RWPE2 (cell line): ENCODE measurements at regions not wholly inside any gene's neighbourhood (a gene's known extent, or its start where the extent isn't known, plus 50 kb on each side); places are given as distances from the start of the nearest gene placed in this dataset.
"Not testable (repeated sequence)": the region's sequence is repeated elsewhere in the genome, so short reads cannot be mapped to it uniquely, and the experiment has no call there.

Experiments used
- ATAC-seq: fragments of 200-7000 bp; cut with Tn5 transposase; 3 replicates; pipeline ENCODE4 v1.9.1; 2021; ENCODE audit warnings: low read depth
- DNase-seq: peaks from one replicate; pipeline ENCODE4 v3.0.0-alpha.2; 2020; ENCODE audit warnings: low spot score
- H3K27ac ChIP-seq: fragments of 450-650 bp; 2 replicates; pipeline ENCODE4 v1.5.1; 2017; ENCODE audit warnings: mild to moderate bottlenecking; ENCODE audit not compliant: poor library complexity, severe bottlenecking
- H3K27me3 ChIP-seq: fragments of 250-450 bp; sonication (Bioruptor Pico); 2 replicates; pipeline ENCODE4 v1.5.1; 2021; ENCODE audit warnings: mild to moderate bottlenecking, moderate library complexity; ENCODE audit not compliant: insufficient read depth, poor library complexity, severe bottlenecking
- H3K36me3 ChIP-seq: fragments of 250-450 bp; sonication (Bioruptor Pico); 2 replicates; pipeline ENCODE4 v1.5.1; 2020; ENCODE audit warnings: low read depth, mild to moderate bottlenecking, moderate library complexity
- H3K4me1 ChIP-seq: fragments of 250-450 bp; sonication (Bioruptor Pico); 2 replicates; pipeline ENCODE4 v1.5.1; 2021; ENCODE audit warnings: mild to moderate bottlenecking, moderate library complexity; ENCODE audit not compliant: insufficient read depth, poor library complexity, severe bottlenecking
- H3K4me3 ChIP-seq: fragments of 250-450 bp; sonication (Bioruptor Pico); 2 replicates; pipeline ENCODE4 v1.5.1; 2021; ENCODE audit warnings: mild to moderate bottlenecking, moderate library complexity; ENCODE audit not compliant: severe bottlenecking
- H3K9me3 ChIP-seq: fragments of 250-450 bp; sonication (Bioruptor Pico); 2 replicates; pipeline ENCODE4 v1.5.1; 2021; ENCODE audit warnings: mild to moderate bottlenecking, moderate library complexity; ENCODE audit not compliant: severe bottlenecking
- CTCF ChIP-seq: fragments of 450-650 bp; IDR thresholded peaks from one replicate; pipeline ENCODE4 v1.5.1; 2017; ENCODE audit warnings: mild to moderate bottlenecking, moderate library complexity; ENCODE audit not compliant: poor library complexity, severe bottlenecking

GRCh38 chr6:94175465-94175864 lies 756.1 kb upstream of the EPHA7 start:
- Histone ChIP-seq H3K9me3 (no peaks in the 10 kb centered on the region), H3K4me1 (no peaks in the 10 kb centered on the region), H3K27ac (no peak overlapping the region), H3K4me3 (no peak overlapping the region), H3K27me3 (no peaks in the 10 kb centered on the region), H3K36me3 (no peaks in the 10 kb centered on the region)
- ATAC-seq (no peak), DNase-seq (no peak)
- no peak for TF ChIP-seq CTCF

GRCh38 chr6:94163877-94164276 lies 744.5 kb upstream of the EPHA7 start:
- no peak for ATAC-seq
- Histone ChIP-seq H3K36me3 (no peaks in the 10 kb centered on the region), H3K27ac (no peak overlapping the region), H3K27me3 (no peaks in the 10 kb centered on the region), H3K4me1 (no peaks in the 10 kb centered on the region), H3K4me3 (no peak overlapping the region), H3K9me3 (no peaks in the 10 kb centered on the region)
- no peak for TF ChIP-seq CTCF
- no peak for DNase-seq

DNA sequence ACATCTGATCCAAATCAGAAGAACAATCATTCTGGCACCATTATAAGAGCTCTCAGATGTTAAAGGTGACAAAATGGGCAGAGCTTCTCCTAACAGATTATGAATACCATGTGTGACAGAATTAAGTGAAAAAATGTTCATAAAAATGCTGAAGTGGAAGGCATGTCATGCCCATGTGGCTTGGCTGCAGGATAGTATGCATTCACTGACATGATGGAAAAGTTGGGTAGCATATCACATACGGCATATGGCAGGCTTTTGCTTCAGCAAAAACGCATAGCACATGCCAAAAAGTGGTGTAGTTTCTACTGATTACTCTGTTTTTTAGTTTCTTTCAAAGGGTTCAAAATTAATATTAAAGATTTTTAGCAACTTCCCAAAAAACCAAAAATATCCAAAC lies 731.5 kb upstream of the EPHA7 start:
- H3K4me1 ChIP-seq, result no peaks in the 10 kb centered on the region
- no peak for TF ChIP-seq CTCF
- DNase-seq (no peak), ATAC-seq (no peak)
- H3K9me3 ChIP-seq, result no peaks in the 10 kb centered on the region
- no peak overlapping the region for H3K27ac ChIP-seq
- no peaks in the 10 kb centered on the region for H3K27me3 ChIP-seq
- no peaks in the 10 kb centered on the region for H3K36me3 ChIP-seq
- no peak overlapping the region for H3K4me3 ChIP-seq

DNA sequence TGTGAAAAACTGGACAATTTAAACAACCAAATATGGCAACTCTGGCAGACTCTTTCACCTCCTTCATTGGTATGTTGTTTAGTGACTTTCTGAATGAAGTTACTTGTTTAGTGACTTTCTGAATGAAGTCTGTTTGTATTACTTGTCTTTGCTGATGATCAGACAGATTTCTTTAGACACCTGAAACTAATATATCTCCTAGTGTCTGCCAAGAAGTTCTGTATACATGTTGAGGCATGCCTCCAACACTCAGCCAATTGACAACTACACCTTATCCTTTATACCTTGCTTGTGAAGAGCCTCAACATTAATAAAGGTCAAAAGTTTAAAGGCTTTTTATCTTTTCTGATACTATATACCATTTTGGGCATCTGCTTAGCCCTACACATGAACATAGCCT lies 725.4 kb upstream of the EPHA7 start:
- no peak overlapping the region for H3K4me3 ChIP-seq
- H3K27me3 ChIP-seq, result no peaks in the 10 kb centered on the region
- TF ChIP-seq CTCF, result no peak
- ATAC-seq, result no peak
- H3K9me3 ChIP-seq, result no peaks in the 10 kb centered on the region
- H3K27ac ChIP-seq, result no peak overlapping the region
- DNase-seq, result no peak
- H3K36me3 ChIP-seq, result no peaks in the 10 kb centered on the region
- H3K4me1 ChIP-seq, result no peaks in the 10 kb centered on the region

DNA sequence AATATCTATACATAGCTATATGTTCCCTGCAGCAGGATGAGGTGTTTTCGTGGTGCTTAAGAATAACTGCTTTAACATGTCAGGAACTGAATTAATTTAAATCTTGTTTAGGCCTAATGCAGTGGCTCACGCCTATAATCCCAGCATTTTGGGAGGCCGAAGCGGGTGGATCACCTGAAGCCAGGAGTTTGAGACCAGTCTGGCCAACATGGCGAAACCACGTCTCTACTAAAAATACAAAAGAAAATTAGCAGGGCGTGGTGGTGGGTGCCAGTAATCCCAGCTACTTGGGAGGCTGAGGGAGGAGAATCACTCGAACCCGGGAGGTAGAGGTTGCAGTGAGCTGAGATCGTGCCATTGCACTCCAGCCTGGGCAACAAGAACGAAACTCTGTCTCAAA lies 717.8 kb upstream of the EPHA7 start:
- DNase-seq, H3K4me1 ChIP-seq, H3K4me3 ChIP-seq, H3K27me3 ChIP-seq, H3K9me3 ChIP-seq, H3K36me3 ChIP-seq, ATAC-seq, H3K27ac ChIP-seq: not testable (repeated sequence)
